B cell (primary cell): ENCODE measurements at regions not wholly inside any gene's neighbourhood (a gene's known extent, or its start where the extent isn't known, plus 50 kb on each side); places are given as distances from the start of the nearest gene placed in this dataset.

Experiments used
- ATAC-seq: fragments of 200-7000 bp; cut with Tn5 transposase; one replicate; pipeline ENCODE4 v1.10.0; 2021; ENCODE audit warnings: low read depth, mild to moderate bottlenecking, moderate number of reproducible peaks, moderate library complexity
- CTCF ChIA-PET: fragments of 350-600 bp; sonication (Branson Sonifier 250); formaldehyde crosslinking; loops from one replicate; lab custom pipeline; 2021; ENCODE audit warnings: antibody characterized with exemption, inconsistent platforms; lab: Charles Lee
- POLR2A ChIA-PET: fragments of 350-600 bp; sonication (Branson Sonifier 250); formaldehyde crosslinking; loops from one replicate; lab custom pipeline; 2021; ENCODE audit warnings: antibody characterized with exemption; lab: Charles Lee
- DNase-seq: peaks from one replicate; pipeline ENCODE4 v3.0.0; 2013
- H2AFZ ChIP-seq: 2 replicates; pipeline ENCODE4 v1.6.1; 2012; ENCODE audit warnings: mild to moderate bottlenecking, low read depth, low read length; ENCODE audit not compliant: insufficient read depth, poor library complexity, severe bottlenecking
- H3K27ac ChIP-seq, 2 donors: 1 replicate in 1 of 2; 2 replicates in 1 of 2; pipeline ENCODE4 v1.5.1; 2012 to 2013; ENCODE audit warnings: low read length in 2 of 2, mild to moderate bottlenecking in 2 of 2, moderate library complexity in 1 of 2
- H3K27me3 ChIP-seq, 4 experiments: fragments of 200-600 bp in 1 of 4; sonication (generic) in 1 of 4; replicated peaks in 1 of 4; 1 replicate in 2 of 4; 2 replicates in 2 of 4; pipeline versions ENCODE4 v1.6.1 to v1.7.0; 2013 to 2016; ENCODE audit warnings: low read length in 3 of 4, mild to moderate bottlenecking in 2 of 4, mixed read lengths in 1 of 4, moderate library complexity in 1 of 4; ENCODE audit not compliant: insufficient read depth in 4 of 4, control insufficient read depth in 3 of 4; ENCODE audit errors: control extremely low read depth in 1 of 4
- H3K36me3 ChIP-seq, 2 experiments: replicated peaks in 1 of 2; 1 replicate in 1 of 2; 2 replicates in 1 of 2; pipeline versions ENCODE4 v1.6.1 to v1.7.1; 2013; ENCODE audit warnings: low read length in 1 of 2; ENCODE audit not compliant: insufficient read depth in 2 of 2, control insufficient read depth in 1 of 2; ENCODE audit errors: control extremely low read depth in 1 of 2, extremely low read depth in 1 of 2
- H3K4me1 ChIP-seq, 2 donors: fragments of 200-600 bp in 1 of 2; sonication (generic) in 1 of 2; 1 replicate in 1 of 2; 2 replicates in 1 of 2; pipeline versions ENCODE4 v1.5.1 to v1.6.1; 2013 to 2017; ENCODE audit warnings: low read length in 2 of 2; ENCODE audit not compliant: control insufficient read depth in 2 of 2, insufficient read depth in 2 of 2
- H3K4me2 ChIP-seq: replicated peaks from 2 replicates; pipeline ENCODE3; 2012; ENCODE audit warnings: mild to moderate bottlenecking, low read depth, low read length; ENCODE audit not compliant: poor library complexity, severe bottlenecking
- H3K4me3 ChIP-seq, 5 experiments: fragments of 200-600 bp in 1 of 5; sonication (generic) in 1 of 5; 1 replicate in 3 of 5; 2 replicates in 2 of 5; pipeline versions ENCODE4 v1.5.1 to v1.7.0; 2011 to 2016; ENCODE audit warnings: low read length in 4 of 5, mild to moderate bottlenecking in 4 of 5, low read depth in 2 of 5, control low read depth in 1 of 5, moderate library complexity in 1 of 5; ENCODE audit not compliant: insufficient read depth in 1 of 5; ENCODE audit errors: control extremely low read depth in 1 of 5, extremely low read depth in 1 of 5
- H3K79me2 ChIP-seq: fragments of 200-600 bp; sonication (generic); one replicate; pipeline ENCODE4 v1.6.0; 2016; ENCODE audit warnings: low read length; ENCODE audit not compliant: control insufficient read depth, insufficient read depth
- H3K9ac ChIP-seq: fragments of 200-600 bp; sonication (generic); 2 replicates; pipeline ENCODE4 v1.6.1; 2017; ENCODE audit warnings: mild to moderate bottlenecking, low read length, moderate library complexity
- H3K9me3 ChIP-seq, 3 donors: one replicate each; pipeline versions ENCODE4 v1.6.1 to v1.7.1; 2013; ENCODE audit warnings: low read length in 2 of 3; ENCODE audit not compliant: control insufficient read depth in 2 of 3, insufficient read depth in 1 of 3; ENCODE audit errors: control extremely low read depth in 1 of 3
- H4K20me1 ChIP-seq: 2 replicates; pipeline ENCODE4 v1.6.0; 2012; ENCODE audit warnings: mild to moderate bottlenecking, low read length; ENCODE audit not compliant: insufficient read depth, control insufficient read depth, poor library complexity, severe bottlenecking
- H3K27ac Mint-ChIP-seq: one replicate; pipeline ENCODE4 v1.8.0; 2021; ENCODE audit warnings: mixed read lengths
- H3K27me3 Mint-ChIP-seq: one replicate; pipeline ENCODE4 v1.8.0; 2021; ENCODE audit warnings: mixed read lengths
- H3K4me1 Mint-ChIP-seq: one replicate; pipeline ENCODE4 v1.8.0; 2021; ENCODE audit warnings: mixed read lengths
- H3K4me3 Mint-ChIP-seq: one replicate; pipeline ENCODE4 v1.8.0; 2021; ENCODE audit warnings: mixed read lengths
- H3K9me3 Mint-ChIP-seq: one replicate; pipeline ENCODE4 v1.8.0; 2022; ENCODE audit warnings: mixed read lengths; ENCODE audit not compliant: insufficient read depth
- CTCF ChIP-seq: fragments of 200-600 bp; IDR thresholded peaks from one replicate; pipeline ENCODE4 v1.8.0; 2022; ENCODE audit warnings: antibody characterized with exemption, mild to moderate bottlenecking
- EZH2 ChIP-seq: IDR thresholded peaks from 2 replicates; pipeline ENCODE4 v1.6.1; 2012; ENCODE audit warnings: borderline replicate concordance, low read depth, mild to moderate bottlenecking, moderate library complexity, low read length; ENCODE audit not compliant: insufficient read depth, poor library complexity, severe bottlenecking
- WGBS: methylation state at CpG from one replicate; pipeline ENCODE4 v1.1.5; 2013; ENCODE audit warnings: missing lambda C conversion rate; ENCODE audit not compliant: insufficient coverage; 5-methylcytosine and 5-hydroxymethylcytosine counted together
- intact Hi-C: fragments of 100-400 bp; cut with micrococcal nuclease; formaldehyde crosslinking; loops from one replicate; pipeline ENCODE4 v1.10.0; 2022

GRCh38 chr4:33057736-33058135, 2337.6 kb downstream of the PCDH7 start:
- no peak for ATAC-seq
- no peak for DNase-seq
- no peaks in the 10 kb centered on the region for H4K20me1 ChIP-seq
- no peak overlapping the region for H3K4me3 ChIP-seq
- no peaks in the 10 kb centered on the region for H3K9me3 Mint-ChIP-seq
- no peaks in the 10 kb centered on the region for H3K79me2 ChIP-seq
- TF ChIP-seq EZH2 = no peak
- no peaks in the 10 kb centered on the region for H3K36me3 ChIP-seq
- no peak overlapping the region for H3K4me3 Mint-ChIP-seq
- intact Hi-C loops = no loop called here
- no peak overlapping the region for H2AFZ ChIP-seq
- WGBS = no CpG with 5 or more reads among the region's 1 CpG
- no peaks in the 10 kb centered on the region for H3K27me3 ChIP-seq
- CTCF ChIA-PET = no interaction called here
- H3K4me1 ChIP-seq = no peaks in the 10 kb centered on the region
- H3K27me3 Mint-ChIP-seq = no peaks in the 10 kb centered on the region
- H3K9ac ChIP-seq = no peak overlapping the region
- no peak overlapping the region for H3K27ac ChIP-seq
- H3K27ac Mint-ChIP-seq = no peak overlapping the region
- H3K4me2 ChIP-seq = no peak overlapping the region
- POLR2A ChIA-PET = no interaction called here
- no peaks in the 10 kb centered on the region for H3K9me3 ChIP-seq
- no peaks in the 10 kb centered on the region for H3K4me1 Mint-ChIP-seq

- no peak for DNase-seq
- H3K4me3 Mint-ChIP-seq = no peak overlapping the region
- Histone ChIP-seq H3K79me2 (no peaks in the 10 kb centered on the region), H3K4me2 (no peak overlapping the region), H3K9me3 (no peaks in the 10 kb centered on the region), H4K20me1 (no peaks in the 10 kb centered on the region), H3K9ac (no peak overlapping the region), H3K36me3 (no peaks in the 10 kb centered on the region), H3K4me1 (no peaks in the 10 kb centered on the region), H3K27ac (no peak overlapping the region), H3K4me3 (no peak overlapping the region), H2AFZ (no peak overlapping the region), H3K27me3 (no peaks in the 10 kb centered on the region)
- intact Hi-C loops = no loop called here
- TF ChIP-seq CTCF (no peak), EZH2 (no peak)
- ATAC-seq = no peak
- no peaks in the 10 kb centered on the region for H3K27me3 Mint-ChIP-seq
- no peaks in the 10 kb centered on the region for H3K4me1 Mint-ChIP-seq
- ChIA-PET CTCF (no interaction called here), POLR2A (no interaction called here)
- no peaks in the 10 kb centered on the region for H3K9me3 Mint-ChIP-seq
- no peak overlapping the region for H3K27ac Mint-ChIP-seq
Measured at GRCh38 chr4:33058998-33059397, 2338.8 kb downstream of the PCDH7 start.
